HG02981 (cell line): ENCODE measurements at regions not wholly inside any gene's neighbourhood (a gene's known extent, or its start where the extent isn't known, plus 50 kb on each side); places are given as distances from the start of the nearest gene placed in this dataset.

Experiments used
- ATAC-seq: cut with Tn5 transposase; IDR thresholded peaks from one replicate; pipeline ENCODE4 v1.9.1; 2021; ENCODE audit warnings: mild to moderate bottlenecking, moderate library complexity; ENCODE audit not compliant: unreplicated experiment

GRCh38 chr14:101169267-101169666, 265.7 kb upstream of the RTL1 start:
- ATAC-seq = no peak

DNA sequence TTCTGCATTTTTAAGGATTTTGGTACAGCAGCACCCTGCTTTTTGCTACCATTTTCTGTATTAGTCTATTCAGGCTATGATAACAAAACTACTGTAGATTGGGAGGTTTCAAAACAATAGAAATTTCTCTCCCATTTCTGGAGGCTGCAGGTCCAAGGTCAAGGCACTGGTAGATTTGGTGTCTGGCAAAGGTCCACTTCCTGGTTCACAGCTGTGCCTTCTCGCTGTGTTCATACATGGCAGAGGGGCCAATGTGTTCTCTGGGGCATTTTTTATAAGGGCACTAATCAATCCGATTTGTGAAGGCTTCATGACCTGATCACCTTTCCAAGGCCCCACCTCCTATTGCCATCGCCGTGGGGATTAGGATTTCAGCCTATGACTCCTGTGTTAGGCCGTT, 268.1 kb upstream of the RTL1 start:
- ATAC-seq = no peak

DNA sequence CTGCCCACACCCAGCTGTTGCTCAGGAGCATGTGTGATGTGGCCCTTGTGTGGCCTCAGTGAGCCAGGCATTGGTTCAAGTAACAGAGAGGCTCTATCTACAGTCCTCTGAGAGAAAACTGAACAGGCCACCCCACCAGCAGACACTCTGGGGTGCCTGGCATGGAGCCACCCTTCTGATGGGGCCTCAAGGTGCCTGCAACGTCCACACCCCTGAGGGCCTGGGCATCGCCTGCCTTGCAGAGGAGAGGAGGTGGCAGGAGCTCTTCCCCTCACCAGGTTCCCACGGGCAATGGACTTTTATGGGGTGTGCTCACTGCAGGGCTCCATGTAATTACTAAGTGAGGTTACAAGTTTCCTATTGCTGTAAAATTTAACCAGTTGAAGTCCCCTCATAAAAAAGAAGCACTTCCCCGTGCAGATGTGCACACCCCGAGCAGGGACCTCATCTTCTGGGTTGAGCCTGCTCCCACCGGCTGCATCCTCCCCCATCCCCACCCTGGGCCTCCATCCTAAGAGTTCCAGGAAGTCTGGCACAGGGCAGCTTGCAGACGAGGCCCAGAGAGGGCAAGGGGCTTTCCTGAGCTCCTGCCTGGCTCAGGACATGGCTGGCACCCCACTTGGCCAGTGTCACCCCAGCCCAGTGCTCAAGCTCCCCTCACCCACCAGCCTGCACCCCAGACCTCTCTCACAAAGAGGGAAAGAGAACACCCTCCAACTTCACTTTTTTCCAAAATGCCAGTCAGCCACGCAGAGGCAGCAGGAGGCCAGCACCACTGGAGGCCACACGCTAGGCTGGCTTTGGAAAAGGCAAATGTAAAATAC, 270.4 kb upstream of the RTL1 start:
- ATAC-seq = no peak

DNA sequence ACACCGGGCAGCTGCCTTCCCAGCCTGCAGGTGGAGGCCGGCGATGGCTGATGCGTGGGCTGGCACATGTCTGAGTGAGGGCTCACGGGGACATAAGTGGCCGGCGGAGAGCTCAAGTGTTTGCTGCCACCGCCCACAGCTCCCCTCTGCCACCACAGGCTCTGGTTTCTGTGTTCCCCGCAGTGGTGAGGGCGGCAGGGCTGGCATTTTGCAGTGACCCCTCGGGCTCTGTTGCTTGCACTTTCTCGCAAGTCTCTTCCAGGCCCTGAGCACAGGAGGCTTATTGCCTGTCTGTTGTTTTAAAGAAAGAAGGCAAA, 271.0 kb upstream of the RTL1 start:
- no peak for ATAC-seq

DNA sequence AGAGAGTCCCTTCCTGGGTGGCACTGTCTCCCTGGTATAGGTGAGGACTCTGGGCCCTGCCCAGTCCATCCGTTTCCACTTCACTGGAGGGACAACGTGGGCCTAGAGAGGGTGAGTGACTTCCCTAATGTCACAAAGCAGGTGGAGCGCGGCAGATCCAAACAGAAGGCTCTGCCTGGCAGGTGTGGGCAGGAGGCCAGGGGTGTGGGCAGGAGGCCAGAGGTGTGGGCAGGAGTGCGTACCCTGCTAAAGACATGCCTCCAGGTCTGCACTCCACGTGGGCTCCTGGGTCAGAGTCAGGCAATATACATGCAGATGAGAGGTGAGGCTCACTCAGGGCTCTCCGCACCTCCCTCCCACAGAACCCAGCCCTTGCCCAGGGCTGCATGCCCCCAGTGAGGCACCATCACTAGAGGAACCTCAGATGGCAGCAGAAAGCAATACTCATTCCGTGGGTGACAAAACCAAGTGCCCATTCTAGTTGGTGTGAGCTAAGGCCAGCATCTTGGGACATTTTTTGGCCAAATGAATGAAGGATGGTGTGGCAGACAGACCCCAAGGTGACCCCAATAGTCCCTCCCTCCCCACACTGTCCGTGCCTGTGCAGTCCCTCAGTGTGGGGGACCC, 271.6 kb upstream of the RTL1 start:
- no peak for ATAC-seq

- ATAC-seq = no peak
Observed at GRCh38 chr14:101175731-101176534, 272.4 kb upstream of the RTL1 start.

GRCh38 chr14:101176535-101177205, 273.1 kb upstream of the RTL1 start:
- no peak for ATAC-seq

- no peak for ATAC-seq
Observed at GRCh38 chr14:101177301-101177971, 273.9 kb upstream of the RTL1 start.

DNA sequence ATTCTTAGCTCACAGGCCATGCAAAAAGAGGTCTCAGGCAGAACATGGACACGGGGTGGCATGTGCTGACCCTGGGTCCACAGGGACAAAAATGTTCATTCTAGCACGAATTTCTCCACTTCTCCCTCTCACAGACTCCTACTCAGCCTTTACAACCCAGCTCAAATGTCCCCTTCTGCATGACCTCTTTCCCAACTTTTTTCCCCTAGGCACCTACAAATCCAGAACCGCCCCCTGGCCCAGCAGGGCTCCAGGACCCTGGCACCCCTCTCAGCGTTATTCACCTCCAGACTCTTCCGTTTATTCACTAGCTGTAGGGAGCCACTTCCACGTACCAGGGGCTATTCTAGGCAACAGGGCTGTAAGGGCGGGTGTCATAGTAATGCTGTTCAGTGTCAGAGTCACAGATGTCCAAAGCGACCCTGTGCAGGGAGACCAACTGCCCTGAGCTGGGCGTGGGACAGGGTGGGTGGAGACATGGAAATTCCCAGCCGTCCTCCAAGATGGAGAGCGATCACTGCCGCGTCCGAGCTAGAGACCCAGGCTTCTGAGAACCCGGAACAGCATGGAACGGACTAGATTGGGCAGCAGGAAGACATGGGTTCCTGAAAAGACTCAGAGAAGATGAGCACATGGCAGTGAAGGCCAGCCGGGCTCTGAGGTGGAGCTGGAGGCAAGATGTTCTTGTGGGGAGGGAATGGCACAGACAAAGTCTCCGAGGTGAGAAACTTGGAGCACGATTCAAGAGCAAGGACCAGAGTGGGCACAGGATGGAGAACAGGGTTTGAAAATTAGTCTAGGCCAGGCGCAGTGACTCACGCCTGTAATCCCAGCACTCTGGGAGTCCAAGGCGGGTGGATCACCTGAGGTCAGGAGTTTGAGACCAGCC, 274.9 kb upstream of the RTL1 start:
- ATAC-seq = no peak

- ATAC-seq = no peak
Observed at GRCh38 chr14:101179691-101180211, 276.2 kb upstream of the RTL1 start.

GRCh38 chr14:101181446-101182313, 278.2 kb upstream of the RTL1 start:
- ATAC-seq = no peak

GRCh38 chr14:101182476-101182875, 279.0 kb upstream of the RTL1 start:
- ATAC-seq = no peak

DNA sequence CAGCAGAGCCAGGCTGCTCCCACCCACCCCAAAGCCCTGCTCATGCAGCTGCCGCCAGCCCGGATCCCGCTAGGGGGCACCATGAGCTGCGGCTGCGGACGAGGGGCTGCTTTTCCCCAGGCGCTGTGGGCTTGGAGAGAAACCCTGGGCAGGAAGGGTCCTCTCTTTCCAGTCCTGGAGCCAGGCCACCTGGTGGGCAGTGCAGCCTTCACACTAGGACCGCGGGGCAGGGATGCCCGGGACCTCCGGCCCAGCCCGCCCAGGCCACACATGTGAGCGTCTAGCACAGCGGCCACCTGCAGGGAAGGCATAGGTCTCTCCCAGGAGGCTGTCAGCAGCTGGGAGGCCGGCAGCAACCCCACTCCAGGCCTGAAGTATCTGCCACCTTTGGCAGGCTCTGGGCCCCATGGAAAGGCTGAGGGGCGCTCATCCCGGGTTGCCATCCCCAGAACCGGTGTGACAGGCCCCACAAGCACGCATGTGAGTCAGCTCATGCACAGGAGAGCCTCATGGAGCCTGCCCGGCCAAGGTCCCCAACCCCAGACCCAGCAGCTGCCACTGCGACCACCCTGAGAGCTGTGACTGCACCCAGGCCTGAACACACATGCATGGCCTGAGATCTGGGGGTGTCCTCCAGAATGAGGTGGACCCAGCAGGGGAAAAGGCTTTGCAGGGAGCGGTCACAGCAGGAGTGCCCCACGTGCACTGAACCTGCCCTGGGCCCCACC, 280.0 kb upstream of the RTL1 start:
- no peak for ATAC-seq

- ATAC-seq = no peak
Observed at GRCh38 chr14:101184104-101184455, 280.6 kb upstream of the RTL1 start.

DNA sequence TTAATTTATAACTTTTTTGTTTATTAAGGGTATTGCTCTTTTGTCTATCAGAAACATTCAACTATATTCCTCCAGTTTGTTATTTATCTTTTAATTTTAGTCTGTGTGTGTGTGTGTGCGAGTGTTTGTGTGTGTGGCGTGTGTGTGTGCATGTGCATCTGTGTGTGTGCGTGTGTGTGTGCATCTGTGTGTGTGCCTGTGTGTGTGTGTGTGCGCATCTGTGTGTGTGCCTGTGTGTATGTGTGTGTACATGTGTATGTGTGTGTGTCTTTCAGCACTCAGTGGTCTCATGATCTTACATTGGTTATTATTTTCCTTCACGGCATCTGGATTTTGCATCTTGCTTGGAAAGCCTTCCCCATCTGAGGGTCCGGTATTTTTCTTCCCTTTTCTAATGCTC, 281.1 kb upstream of the RTL1 start:
- ATAC-seq = no peak

DNA sequence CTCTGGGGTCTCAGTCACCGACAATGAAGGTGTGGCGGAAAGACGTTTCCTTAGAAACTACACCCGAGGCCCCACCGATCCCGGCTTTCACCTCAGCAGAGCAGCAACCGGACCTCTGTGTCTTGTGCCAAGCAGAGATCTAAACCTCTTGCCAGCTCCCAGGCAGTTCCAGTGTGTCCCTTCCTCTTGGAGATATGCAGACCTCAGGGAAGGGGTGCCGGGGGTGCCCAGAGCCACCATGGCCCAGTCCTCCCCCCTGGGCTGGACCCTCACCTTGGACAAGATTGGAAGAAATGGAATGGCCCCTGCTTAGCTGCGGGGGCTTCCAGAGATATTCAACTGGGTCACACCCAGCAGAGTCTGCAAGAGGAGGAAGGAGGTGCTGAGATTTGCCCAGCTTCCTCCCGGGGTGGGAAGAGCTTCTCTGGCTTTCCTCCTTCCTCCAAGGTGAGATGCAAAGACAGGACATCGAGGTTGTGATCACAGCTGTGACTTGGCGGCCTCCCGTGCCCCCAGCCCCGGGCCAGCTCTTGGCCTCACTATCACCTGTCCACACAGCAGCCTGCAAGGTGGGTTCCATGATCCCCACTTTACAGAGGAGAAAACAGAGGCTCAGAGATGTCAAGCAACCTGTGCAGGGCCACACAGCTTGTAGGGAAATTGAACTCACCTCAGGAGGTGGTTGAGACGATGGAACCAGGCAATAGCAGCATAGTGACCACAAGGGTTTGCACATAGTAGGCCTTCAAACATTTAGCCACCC, 281.7 kb upstream of the RTL1 start:
- ATAC-seq = no peak

DNA sequence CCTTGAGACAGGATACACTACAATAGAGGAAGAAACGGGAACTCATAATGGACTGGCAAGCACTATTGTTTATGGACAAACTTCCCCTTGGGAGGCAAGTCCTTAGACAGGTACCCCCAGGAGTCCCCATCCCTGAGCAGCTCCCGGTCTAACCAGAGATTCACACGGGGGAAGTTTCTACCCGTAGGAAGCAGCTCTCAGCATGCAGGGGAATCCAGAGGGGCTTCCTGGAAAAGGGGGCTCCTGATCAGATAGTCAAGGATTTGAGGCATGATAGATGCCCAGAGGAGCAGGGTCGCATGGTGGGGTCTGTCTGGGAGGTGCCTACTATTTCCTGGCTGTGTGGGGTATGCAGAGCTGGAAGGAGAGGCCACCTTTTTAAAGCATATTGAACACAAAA, 282.4 kb upstream of the RTL1 start:
- no peak for ATAC-seq
